CD4-positive, alpha-beta T cell (primary cell): ENCODE measurements at regions not wholly inside any gene's neighbourhood (a gene's known extent, or its start where the extent isn't known, plus 50 kb on each side); places are given as distances from the start of the nearest gene placed in this dataset.

Experiments used
- ATAC-seq: fragments of 200-7000 bp; cut with Tn5 transposase; one replicate; pipeline ENCODE4 v1.10.0; 2022; ENCODE audit warnings: mild to moderate bottlenecking; ENCODE audit not compliant: poor library complexity
- CTCF ChIA-PET: fragments of 350-600 bp; sonication (Branson Sonifier 250); formaldehyde crosslinking; loops from one replicate; lab custom pipeline; 2021; ENCODE audit warnings: antibody characterized with exemption, inconsistent platforms; lab: Charles Lee
- POLR2A ChIA-PET: fragments of 350-600 bp; sonication (Branson Sonifier 250); formaldehyde crosslinking; loops from one replicate; lab custom pipeline; 2021; ENCODE audit warnings: antibody characterized with exemption, inconsistent platforms; lab: Charles Lee
- DNase-seq, 14 experiments: peaks; one replicate each; pipeline ENCODE4 v3.0.0-alpha.2; 2013 to 2020; ENCODE audit warnings: mixed read lengths in 2 of 14
- H3K27ac ChIP-seq, 2 donors: one replicate each; pipeline versions ENCODE4 v1.5.1 to v1.7.0; 2013; ENCODE audit warnings: low read length in 2 of 2, low read depth in 1 of 2, mild to moderate bottlenecking in 1 of 2
- H3K27me3 ChIP-seq, 2 experiments: 1 replicate in 1 of 2; 2 replicates in 1 of 2; pipeline versions ENCODE4 v1.6.1 to v1.7.0; 2013; ENCODE audit warnings: low read length in 2 of 2, control low read depth in 1 of 2, mild to moderate bottlenecking in 1 of 2, moderate library complexity in 1 of 2; ENCODE audit not compliant: insufficient read depth in 2 of 2, control insufficient read depth in 1 of 2
- H3K36me3 ChIP-seq: one replicate; pipeline ENCODE4 v1.6.1; 2013; ENCODE audit warnings: low read length, control low read depth; ENCODE audit not compliant: insufficient read depth
- H3K4me1 ChIP-seq: one replicate; pipeline ENCODE4 v1.6.1; 2013; ENCODE audit warnings: low read length, control low read depth; ENCODE audit not compliant: insufficient read depth
- H3K4me3 ChIP-seq: one replicate; pipeline ENCODE4 v1.5.1; 2013; ENCODE audit warnings: mild to moderate bottlenecking, low read length, moderate library complexity
- H3K9me3 ChIP-seq, 2 experiments: 1 replicate in 1 of 2; 2 replicates in 1 of 2; pipeline versions ENCODE4 v1.6.1 to v1.7.0; 2013; ENCODE audit warnings: low read length in 2 of 2, mild to moderate bottlenecking in 2 of 2, control low read depth in 1 of 2, moderate library complexity in 1 of 2; ENCODE audit not compliant: control insufficient read depth in 1 of 2, insufficient read depth in 1 of 2
- H3K27ac Mint-ChIP-seq: one replicate; pipeline ENCODE4 v1.8.0; 2020; ENCODE audit warnings: mixed read lengths
- H3K27me3 Mint-ChIP-seq: one replicate; pipeline ENCODE4 v1.8.0; 2021; ENCODE audit warnings: mixed read lengths
- H3K36me3 Mint-ChIP-seq: one replicate; pipeline ENCODE4 v1.8.0; 2021; ENCODE audit warnings: low read depth, mixed read lengths
- H3K4me1 Mint-ChIP-seq: one replicate; pipeline ENCODE4 v1.8.0; 2021; ENCODE audit warnings: low read depth, mixed read lengths
- H3K4me3 Mint-ChIP-seq: one replicate; pipeline ENCODE4 v1.8.0; 2020; ENCODE audit warnings: mild to moderate bottlenecking, mixed read lengths
- H3K9me3 Mint-ChIP-seq: one replicate; pipeline ENCODE4 v1.8.0; 2020; ENCODE audit warnings: mixed read lengths
- CTCF ChIP-seq: fragments of 200-600 bp; IDR thresholded peaks from one replicate; pipeline ENCODE4 v1.8.0; 2022; ENCODE audit warnings: antibody characterized with exemption, mild to moderate bottlenecking
- intact Hi-C, 2 experiments: fragments of 100-400 bp; cut with DNase I in 1 of 2; cut with micrococcal nuclease in 1 of 2; formaldehyde crosslinking; loops; one replicate each; pipeline versions ENCODE4 v1.15.1 to v1.9.0; 2023 to 2025; cut with DNase I, micrococcal nuclease

- Mint-ChIP-seq H3K4me1 (peaks cover 15% of the 10 kb centered on the region), H3K27me3 (no peaks in the 10 kb centered on the region), H3K36me3 (no peaks in the 10 kb centered on the region), H3K4me3 (no peak overlapping the region), H3K9me3 (peaks cover 4% of the 10 kb centered on the region), H3K27ac (no peak overlapping the region)
- intact Hi-C loops, result no loop called here
- DNase-seq (no peak), ATAC-seq (no peak)
- H3K4me1 ChIP-seq, result no peaks in the 10 kb centered on the region
- ChIA-PET CTCF (no interaction called here), POLR2A (no interaction called here)
- no peaks in the 10 kb centered on the region for H3K36me3 ChIP-seq
- H3K4me3 ChIP-seq, result no peak overlapping the region
- H3K27me3 ChIP-seq, result no peaks in the 10 kb centered on the region
- H3K27ac ChIP-seq, result no peak overlapping the region
- no peaks in the 10 kb centered on the region for H3K9me3 ChIP-seq
- TF ChIP-seq CTCF, result no peak
Measured at GRCh38 chr5:77921094-77921768, 145.1 kb upstream of the TBCA start.

DNA sequence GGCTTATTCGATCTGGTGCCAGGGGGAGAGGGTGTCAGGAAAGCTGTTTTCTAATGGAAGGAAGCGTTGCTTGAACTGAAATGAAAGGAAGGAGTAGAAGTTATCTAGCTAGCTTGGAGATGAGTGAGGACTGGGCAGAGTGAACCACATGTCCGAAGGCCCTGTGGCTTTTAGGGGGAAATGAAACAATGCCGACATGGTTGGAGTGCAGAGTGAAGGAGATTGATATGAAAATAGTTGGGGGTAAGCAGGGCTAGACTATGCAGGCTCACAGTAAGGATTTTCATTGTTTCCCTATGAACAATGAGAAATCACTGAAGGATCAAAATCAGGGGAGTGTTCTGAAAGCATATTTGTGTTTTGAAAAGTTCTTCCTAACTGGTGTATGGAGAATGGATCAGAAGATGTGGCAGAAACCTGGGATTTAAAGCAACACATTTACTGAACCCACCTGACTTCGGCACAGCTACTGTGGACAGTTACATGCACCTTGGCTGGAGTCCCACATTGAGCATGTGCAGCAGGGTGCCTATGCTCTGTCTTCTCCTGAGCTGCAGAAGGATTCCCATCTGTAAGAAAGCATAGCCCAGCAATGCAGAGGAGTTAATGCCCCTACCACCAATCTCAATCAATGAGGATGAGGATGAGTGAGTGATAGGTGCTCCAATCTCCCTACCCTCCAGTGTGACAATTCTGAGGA, 144.4 kb upstream of the TBCA start:
- no peaks in the 10 kb centered on the region for H3K27me3 Mint-ChIP-seq
- H3K27ac Mint-ChIP-seq, result no peak overlapping the region
- CTCF ChIA-PET, result no interaction called here
- peaks cover 0 to 4% of the 10 kb centered on the region in 2 experiments for H3K9me3 ChIP-seq
- intact Hi-C loops, result no loop called here
- no peaks in the 10 kb centered on the region for H3K27me3 ChIP-seq
- H3K4me1 Mint-ChIP-seq, result peaks cover 11% of the 10 kb centered on the region
- peaks cover 2% of the 10 kb centered on the region for H3K9me3 Mint-ChIP-seq
- no peak overlapping the region for H3K4me3 ChIP-seq
- no peaks in the 10 kb centered on the region for H3K36me3 ChIP-seq
- DNase-seq (no peak), ATAC-seq (no peak)
- H3K4me3 Mint-ChIP-seq, result no peak overlapping the region
- no peak for TF ChIP-seq CTCF
- H3K27ac ChIP-seq, result no peak overlapping the region
- POLR2A ChIA-PET, result no interaction called here
- H3K36me3 Mint-ChIP-seq, result no peaks in the 10 kb centered on the region
- H3K4me1 ChIP-seq, result no peaks in the 10 kb centered on the region

DNA sequence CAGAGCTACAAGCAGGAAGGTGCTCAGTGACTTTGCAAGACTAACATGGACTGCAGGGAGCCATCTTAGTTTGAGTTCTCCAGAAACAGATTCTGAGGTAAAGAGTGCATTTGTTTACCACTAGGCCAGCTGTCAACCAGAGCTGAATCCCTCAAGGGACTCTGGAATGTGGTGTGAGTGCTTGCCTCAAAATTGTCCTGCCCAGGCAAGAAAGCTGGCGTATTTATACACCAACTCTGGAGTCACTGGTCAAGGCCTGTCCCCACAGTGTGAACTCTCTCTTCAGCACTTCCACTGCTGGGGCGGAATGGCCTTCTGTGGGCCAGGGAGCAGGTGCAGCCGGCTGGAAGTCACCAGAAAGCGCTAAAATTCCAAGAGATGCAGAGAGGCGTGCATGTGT, 139.2 kb upstream of the TBCA start:
- no peaks in the 10 kb centered on the region for H3K36me3 Mint-ChIP-seq
- intact Hi-C loops, result no loop called here
- ATAC-seq, result no peak
- H3K9me3 Mint-ChIP-seq, result peaks cover 4% of the 10 kb centered on the region
- POLR2A ChIA-PET, result no interaction called here
- Histone ChIP-seq H3K27ac (no peak overlapping the region), H3K9me3 (peaks cover 0 to 4% of the 10 kb centered on the region in 2 experiments), H3K36me3 (no peaks in the 10 kb centered on the region), H3K27me3 (peaks cover 0 to 3% of the 10 kb centered on the region in 2 experiments), H3K4me1 (no peaks in the 10 kb centered on the region), H3K4me3 (no peak overlapping the region)
- TF ChIP-seq CTCF, result no peak
- H3K4me1 Mint-ChIP-seq, result no peaks in the 10 kb centered on the region
- H3K27ac Mint-ChIP-seq, result no peak overlapping the region
- DNase-seq, result no peak
- H3K4me3 Mint-ChIP-seq, result no peak overlapping the region
- peaks cover 25% of the 10 kb centered on the region for H3K27me3 Mint-ChIP-seq
- CTCF ChIA-PET, result no interaction called here
